ENCODE measurements at regions not wholly inside any gene's neighbourhood (a gene's known extent, or its start where the extent isn't known, plus 50 kb on each side); places are given as distances from the start of the nearest gene placed in this dataset.

- no peak for DNase-seq
These were observed 95.0 kb upstream of the PPP2R5A start for GRCh38 chr1:212190169-212190568.

- DNase-seq, result no peak
These were observed 92.8 kb upstream of the PPP2R5A start for GRCh38 chr1:212192261-212192998.

- DNase-seq, result no peak
These were observed 88.9 kb upstream of the PPP2R5A start for GRCh38 chr1:212196355-212196754.

- DNase-seq, result no peak
These were observed 83.7 kb upstream of the PPP2R5A start for GRCh38 chr1:212201461-212201860.

GRCh38 chr1:212203630-212204029, 81.6 kb upstream of the PPP2R5A start:
- no peak for DNase-seq

GRCh38 chr1:212205006-212205405, 80.2 kb upstream of the PPP2R5A start:
- no peak for DNase-seq

- no peak for DNase-seq
These were observed 79.4 kb upstream of the PPP2R5A start for GRCh38 chr1:212205843-212206242.

- no peak for DNase-seq
These were observed 78.1 kb upstream of the PPP2R5A start for GRCh38 chr1:212207118-212207517.

- DNase-seq, result no peak
These were observed 77.2 kb upstream of the PPP2R5A start for GRCh38 chr1:212207822-212208520.

GRCh38 chr1:212208978-212209644, 76.1 kb upstream of the PPP2R5A start:
- DNase-seq, result no peak

GRCh38 chr1:212211371-212211770, 73.8 kb upstream of the PPP2R5A start:
- DNase-seq, result no peak

- no peak for DNase-seq
These were observed 72.9 kb upstream of the PPP2R5A start for GRCh38 chr1:212212343-212212742.

GRCh38 chr1:212212906-212213305, 72.3 kb upstream of the PPP2R5A start:
- no peak for DNase-seq

GRCh38 chr1:212213784-212214183, 71.4 kb upstream of the PPP2R5A start:
- no peak for DNase-seq

GRCh38 chr1:212214325-212214724, 70.9 kb upstream of the PPP2R5A start:
- DNase-seq, result no peak

GRCh38 chr1:212215910-212216309, 69.3 kb upstream of the PPP2R5A start:
- no peak for DNase-seq

- DNase-seq, result no peak
These were observed 67.6 kb upstream of the PPP2R5A start for GRCh38 chr1:212217633-212218032.

GRCh38 chr1:212218065-212218464, 67.1 kb upstream of the PPP2R5A start:
- no peak for DNase-seq

- DNase-seq, result no peak
These were observed 66.3 kb upstream of the PPP2R5A start for GRCh38 chr1:212218911-212219310.

- DNase-seq, result no peak
These were observed 65.3 kb upstream of the PPP2R5A start for GRCh38 chr1:212219679-212220463.

GRCh38 chr1:212221801-212222200, 63.4 kb upstream of the PPP2R5A start:
- DNase-seq, result no peak

GRCh38 chr1:212224102-212224501, 61.1 kb upstream of the PPP2R5A start:
- DNase-seq, result no peak

- no peak for DNase-seq
These were observed 59.8 kb upstream of the PPP2R5A start for GRCh38 chr1:212225416-212225815.

Measured in inflammatory macrophage (primary cell).